ENCODE measurements at regions not wholly inside any gene's neighbourhood (a gene's known extent, or its start where the extent isn't known, plus 50 kb on each side); places are given as distances from the start of the nearest gene placed in this dataset.

GRCh38 chr5:73297430-73297829 is 124.4 kb downstream of the TMEM174 start:
- TF ChIP-seq, protein P1, sequence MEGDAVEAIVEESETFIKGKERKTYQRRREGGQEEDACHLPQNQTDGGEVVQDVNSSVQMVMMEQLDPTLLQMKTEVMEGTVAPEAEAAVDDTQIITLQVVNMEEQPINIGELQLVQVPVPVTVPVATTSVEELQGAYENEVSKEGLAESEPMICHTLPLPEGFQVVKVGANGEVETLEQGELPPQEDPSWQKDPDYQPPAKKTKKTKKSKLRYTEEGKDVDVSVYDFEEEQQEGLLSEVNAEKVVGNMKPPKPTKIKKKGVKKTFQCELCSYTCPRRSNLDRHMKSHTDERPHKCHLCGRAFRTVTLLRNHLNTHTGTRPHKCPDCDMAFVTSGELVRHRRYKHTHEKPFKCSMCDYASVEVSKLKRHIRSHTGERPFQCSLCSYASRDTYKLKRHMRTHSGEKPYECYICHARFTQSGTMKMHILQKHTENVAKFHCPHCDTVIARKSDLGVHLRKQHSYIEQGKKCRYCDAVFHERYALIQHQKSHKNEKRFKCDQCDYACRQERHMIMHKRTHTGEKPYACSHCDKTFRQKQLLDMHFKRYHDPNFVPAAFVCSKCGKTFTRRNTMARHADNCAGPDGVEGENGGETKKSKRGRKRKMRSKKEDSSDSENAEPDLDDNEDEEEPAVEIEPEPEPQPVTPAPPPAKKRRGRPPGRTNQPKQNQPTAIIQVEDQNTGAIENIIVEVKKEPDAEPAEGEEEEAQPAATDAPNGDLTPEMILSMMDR (IDR thresholded peaks at IDR 0.05; ENCODE audit: low read depth, low read length, poor library complexity, severe bottlenecking) = no peak
- TF ChIP-seq EZH2phosphoT487 (IDR thresholded peaks at IDR 0.05; ENCODE audit: borderline replicate concordance, low read length) = no peak
